Smooth muscle cell (in vitro differentiated cells): ENCODE measurements at regions not wholly inside any gene's neighbourhood (a gene's known extent, or its start where the extent isn't known, plus 50 kb on each side); places are given as distances from the start of the nearest gene placed in this dataset.

Experiments used
- DNase-seq: peaks from one replicate; lab custom pipeline; 2025; ENCODE audit not compliant: unreplicated experiment; lab: John Stamatoyannopoulos, UW
- H2AFZ ChIP-seq: fragments of 200-600 bp; sonication (generic); 2 replicates; pipeline ENCODE4 v1.6.0; 2016; ENCODE audit warnings: antibody characterized with exemption, low read depth, mild to moderate bottlenecking
- H3F3A ChIP-seq: fragments of 200-600 bp; sonication (generic); 2 replicates; pipeline ENCODE4 v1.6.0; 2017; ENCODE audit warnings: antibody characterized with exemption, low read depth
- H3K27ac ChIP-seq: fragments of 200-600 bp; sonication (generic); 2 replicates; pipeline ENCODE4 v1.5.1; 2016; ENCODE audit warnings: low read depth, mild to moderate bottlenecking
- H3K27me3 ChIP-seq: fragments of 200-600 bp; sonication (generic); 2 replicates; pipeline ENCODE4 v1.6.1; 2016; ENCODE audit warnings: low read depth, mild to moderate bottlenecking
- H3K36me3 ChIP-seq: fragments of 200-600 bp; sonication (generic); 2 replicates; pipeline ENCODE4 v1.5.1; 2016; ENCODE audit warnings: low read depth
- H3K4me1 ChIP-seq: fragments of 200-600 bp; sonication (generic); 2 replicates; pipeline ENCODE4 v1.5.1; 2016; ENCODE audit warnings: low read depth
- H3K4me2 ChIP-seq: fragments of 200-600 bp; sonication (generic); 2 replicates; pipeline ENCODE4 v1.6.0; 2016; ENCODE audit warnings: mild to moderate bottlenecking
- H3K4me3 ChIP-seq: fragments of 200-600 bp; sonication (generic); 2 replicates; pipeline ENCODE4 v1.5.1; 2016; ENCODE audit warnings: mild to moderate bottlenecking
- H3K79me2 ChIP-seq: fragments of 200-600 bp; sonication (generic); 2 replicates; pipeline ENCODE4 v1.6.0; 2016; ENCODE audit warnings: low read depth, mild to moderate bottlenecking
- H3K9ac ChIP-seq: fragments of 200-600 bp; sonication (generic); 2 replicates; pipeline ENCODE4 v1.6.0; 2016; ENCODE audit warnings: low read depth
- H3K9me3 ChIP-seq: fragments of 200-600 bp; sonication (generic); replicated peaks from 2 replicates; pipeline ENCODE4 v1.5.1; 2016; ENCODE audit warnings: low read depth
- H4K20me1 ChIP-seq: fragments of 200-600 bp; sonication (generic); 2 replicates; pipeline ENCODE4 v1.6.0; 2016; ENCODE audit warnings: low read depth
- CTCF ChIP-seq: fragments of 200-600 bp; sonication (generic); IDR thresholded peaks from 2 replicates; pipeline ENCODE4 v1.5.1; 2017; ENCODE audit warnings: borderline replicate concordance, mild to moderate bottlenecking, antibody characterized with exemption; ENCODE audit not compliant: insufficient read depth, poor library complexity, severe bottlenecking
- WGBS: methylation state at CpG from one replicate; pipeline ENCODE4 v1.1.7; 2016; ENCODE audit warnings: low lambda C conversion rate; 5-methylcytosine and 5-hydroxymethylcytosine counted together

DNA sequence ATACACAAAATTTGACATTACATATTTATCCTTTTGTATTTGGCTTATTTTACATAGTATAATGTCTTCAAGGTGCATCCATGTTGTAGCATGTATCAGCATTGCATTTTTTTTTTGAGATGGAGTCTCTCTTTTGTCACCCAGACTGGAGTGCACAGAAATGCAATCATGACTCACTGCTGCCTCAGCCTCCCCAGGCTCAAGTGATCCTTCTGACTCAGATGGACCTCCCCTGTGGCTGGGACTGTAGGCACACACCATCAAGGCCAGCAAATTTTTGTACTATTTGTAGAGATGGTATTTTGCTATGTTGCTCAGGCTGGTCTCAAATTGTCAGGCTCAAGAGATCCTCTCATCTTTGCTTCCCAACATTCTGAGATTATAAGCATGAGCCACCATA lies 214.4 kb upstream of the ALG10B start:
- Histone ChIP-seq H3K27me3 (no peaks in the 10 kb centered on the region), H3K9me3 (no peaks in the 10 kb centered on the region), H3K27ac (no peak overlapping the region), H3F3A (no peaks in the 10 kb centered on the region), H4K20me1 (no peaks in the 10 kb centered on the region), H3K9ac (no peak overlapping the region), H3K4me1 (no peaks in the 10 kb centered on the region), H3K4me2 (no peak overlapping the region), H3K79me2 (no peaks in the 10 kb centered on the region), H3K4me3 (no peak overlapping the region), H3K36me3 (no peaks in the 10 kb centered on the region), H2AFZ (no peak overlapping the region)
- TF ChIP-seq CTCF: no peak
- DNase-seq: no peak

GRCh38 chr12:38110026-38110699 lies 206.4 kb upstream of the ALG10B start:
- no peak for DNase-seq
- Histone ChIP-seq H3K4me1 (no peaks in the 10 kb centered on the region), H3F3A (no peaks in the 10 kb centered on the region), H3K79me2 (no peaks in the 10 kb centered on the region), H3K4me2 (no peak overlapping the region), H2AFZ (no peak overlapping the region), H3K36me3 (no peaks in the 10 kb centered on the region), H3K27me3 (no peaks in the 10 kb centered on the region), H3K27ac (no peak overlapping the region), H4K20me1 (no peaks in the 10 kb centered on the region), H3K9me3 (peaks cover 6% of the 10 kb centered on the region), H3K9ac (no peak overlapping the region), H3K4me3 (no peak overlapping the region)
- no peak for TF ChIP-seq CTCF
- WGBS: 74% methylated on average over 2 of the region's 2 CpGs

DNA sequence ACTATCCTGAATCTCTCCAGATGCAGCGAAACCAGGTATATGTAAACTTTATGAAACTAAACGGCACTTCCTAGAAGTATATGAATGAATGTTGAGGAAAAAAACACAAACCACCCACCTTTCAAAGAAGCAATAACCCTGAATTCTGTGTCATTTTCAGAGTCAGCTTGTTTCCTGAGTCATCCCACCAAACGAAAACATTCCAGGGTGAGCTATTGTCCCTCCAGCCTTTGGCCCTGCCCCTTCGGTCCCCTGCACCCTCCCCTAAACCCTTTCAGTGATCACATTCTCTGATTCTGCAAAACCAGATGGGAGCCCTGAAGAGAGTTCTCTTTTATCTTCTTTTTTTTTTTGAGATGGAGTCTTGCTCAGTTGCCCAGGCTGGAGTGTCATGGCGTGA lies 202.6 kb upstream of the ALG10B start:
- H4K20me1 ChIP-seq: no peaks in the 10 kb centered on the region
- H3K4me1 ChIP-seq: no peaks in the 10 kb centered on the region
- no peak overlapping the region for H3K9ac ChIP-seq
- 61% methylated on average over 5 of the region's 5 CpGs for WGBS
- no peak overlapping the region for H3K27ac ChIP-seq
- no peak overlapping the region for H2AFZ ChIP-seq
- TF ChIP-seq CTCF: no peak
- no peaks in the 10 kb centered on the region for H3K9me3 ChIP-seq
- DNase-seq: no peak
- no peak overlapping the region for H3K4me3 ChIP-seq
- no peak overlapping the region for H3K4me2 ChIP-seq
- H3F3A ChIP-seq: no peaks in the 10 kb centered on the region
- H3K36me3 ChIP-seq: no peaks in the 10 kb centered on the region
- no peaks in the 10 kb centered on the region for H3K27me3 ChIP-seq
- no peaks in the 10 kb centered on the region for H3K79me2 ChIP-seq

DNA sequence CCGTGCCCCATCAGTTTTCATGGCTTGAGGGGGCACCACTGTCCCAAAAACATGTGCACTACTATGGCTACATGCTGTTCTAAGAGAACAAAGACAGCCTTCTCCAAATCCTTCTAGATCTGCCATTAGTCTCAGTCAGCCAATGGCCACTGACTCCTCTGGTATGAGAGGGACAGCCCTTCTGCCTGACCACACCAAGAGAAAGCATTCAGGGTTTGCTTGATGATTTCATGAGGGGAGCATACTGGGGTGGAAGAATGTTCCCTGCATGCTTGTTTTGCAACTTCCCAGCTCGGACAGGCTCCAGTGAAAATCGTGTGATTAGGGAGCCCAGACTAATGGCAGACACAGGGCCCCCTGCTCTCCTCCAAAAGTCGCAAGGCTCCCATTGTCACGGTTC lies 199.6 kb upstream of the ALG10B start:
- no peaks in the 10 kb centered on the region for H3K36me3 ChIP-seq
- DNase-seq: no peak
- no peak overlapping the region for H3K9ac ChIP-seq
- no peaks in the 10 kb centered on the region for H3F3A ChIP-seq
- no peaks in the 10 kb centered on the region for H3K4me1 ChIP-seq
- H4K20me1 ChIP-seq: no peaks in the 10 kb centered on the region
- no peaks in the 10 kb centered on the region for H3K79me2 ChIP-seq
- H3K27me3 ChIP-seq: no peaks in the 10 kb centered on the region
- H3K4me3 ChIP-seq: no peak overlapping the region
- 53% methylated on average over 5 of the region's 5 CpGs for WGBS
- no peak for TF ChIP-seq CTCF
- H3K4me2 ChIP-seq: no peak overlapping the region
- H2AFZ ChIP-seq: no peak overlapping the region
- H3K9me3 ChIP-seq: no peaks in the 10 kb centered on the region
- no peak overlapping the region for H3K27ac ChIP-seq
